ENCODE measurements at regions not wholly inside any gene's neighbourhood (a gene's known extent, or its start where the extent isn't known, plus 50 kb on each side); places are given as distances from the start of the nearest gene placed in this dataset.

GRCh38 chr5:58009754-58010153 is 450.1 kb downstream of the PLK2 start:
- TF ChIP-seq CTCF (IDR thresholded peaks at IDR 0.05) (no peak), EP300 (IDR thresholded peaks at IDR 0.05) (no peak)
